Breast epithelium (tissue), 3 donors: ENCODE measurements at regions not wholly inside any gene's neighbourhood (a gene's known extent, or its start where the extent isn't known, plus 50 kb on each side); places are given as distances from the start of the nearest gene placed in this dataset.
"Not testable (repeated sequence)": the region's sequence is repeated elsewhere in the genome, so short reads cannot be mapped to it uniquely, and the experiment has no call there.

Experiments used
- POLR2A ChIP-seq: fragments of 450-650 bp; IDR thresholded peaks from one replicate; pipeline ENCODE4 v1.6.1; 2016; ENCODE audit warnings: antibody characterized with exemption, mild to moderate bottlenecking, moderate library complexity
- TF ChIP-seq, protein P1 (sequence below), 3 donors: fragments of 450-650 bp; IDR thresholded peaks; one replicate each; pipeline ENCODE4 v1.5.1; 2016 to 2017; ENCODE audit warnings: antibody characterized with exemption in 3 of 3, mild to moderate bottlenecking in 3 of 3, moderate library complexity in 3 of 3

DNA sequence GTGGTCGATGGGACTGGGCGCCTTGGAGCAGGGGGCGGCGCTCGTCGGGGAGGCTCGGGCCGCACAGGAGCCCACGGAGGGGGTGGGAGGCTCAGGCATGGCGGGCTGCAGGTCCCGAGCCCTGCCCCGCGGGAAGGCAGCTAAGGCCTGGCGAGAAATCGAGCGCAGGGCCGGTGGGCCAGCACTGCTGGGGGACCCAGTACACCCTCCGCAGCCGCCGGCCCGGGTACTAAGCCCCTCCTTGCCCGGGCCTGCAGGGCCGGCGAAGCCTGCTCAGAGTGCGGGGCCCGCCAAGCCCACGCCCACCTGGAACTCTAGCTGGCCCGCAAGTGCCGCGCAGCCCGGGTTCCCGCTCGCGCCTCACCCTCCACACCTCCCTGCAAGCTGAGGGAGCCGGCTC is 129.2 kb downstream of the BUB3 start:
- TF ChIP-seq, protein P1, sequence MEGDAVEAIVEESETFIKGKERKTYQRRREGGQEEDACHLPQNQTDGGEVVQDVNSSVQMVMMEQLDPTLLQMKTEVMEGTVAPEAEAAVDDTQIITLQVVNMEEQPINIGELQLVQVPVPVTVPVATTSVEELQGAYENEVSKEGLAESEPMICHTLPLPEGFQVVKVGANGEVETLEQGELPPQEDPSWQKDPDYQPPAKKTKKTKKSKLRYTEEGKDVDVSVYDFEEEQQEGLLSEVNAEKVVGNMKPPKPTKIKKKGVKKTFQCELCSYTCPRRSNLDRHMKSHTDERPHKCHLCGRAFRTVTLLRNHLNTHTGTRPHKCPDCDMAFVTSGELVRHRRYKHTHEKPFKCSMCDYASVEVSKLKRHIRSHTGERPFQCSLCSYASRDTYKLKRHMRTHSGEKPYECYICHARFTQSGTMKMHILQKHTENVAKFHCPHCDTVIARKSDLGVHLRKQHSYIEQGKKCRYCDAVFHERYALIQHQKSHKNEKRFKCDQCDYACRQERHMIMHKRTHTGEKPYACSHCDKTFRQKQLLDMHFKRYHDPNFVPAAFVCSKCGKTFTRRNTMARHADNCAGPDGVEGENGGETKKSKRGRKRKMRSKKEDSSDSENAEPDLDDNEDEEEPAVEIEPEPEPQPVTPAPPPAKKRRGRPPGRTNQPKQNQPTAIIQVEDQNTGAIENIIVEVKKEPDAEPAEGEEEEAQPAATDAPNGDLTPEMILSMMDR (IDR thresholded peaks at IDR 0.05): not testable (repeated sequence)
- TF ChIP-seq POLR2A: not testable (repeated sequence)
